ENCODE measurements at regions not wholly inside any gene's neighbourhood (a gene's known extent, or its start where the extent isn't known, plus 50 kb on each side); places are given as distances from the start of the nearest gene placed in this dataset.

DNA sequence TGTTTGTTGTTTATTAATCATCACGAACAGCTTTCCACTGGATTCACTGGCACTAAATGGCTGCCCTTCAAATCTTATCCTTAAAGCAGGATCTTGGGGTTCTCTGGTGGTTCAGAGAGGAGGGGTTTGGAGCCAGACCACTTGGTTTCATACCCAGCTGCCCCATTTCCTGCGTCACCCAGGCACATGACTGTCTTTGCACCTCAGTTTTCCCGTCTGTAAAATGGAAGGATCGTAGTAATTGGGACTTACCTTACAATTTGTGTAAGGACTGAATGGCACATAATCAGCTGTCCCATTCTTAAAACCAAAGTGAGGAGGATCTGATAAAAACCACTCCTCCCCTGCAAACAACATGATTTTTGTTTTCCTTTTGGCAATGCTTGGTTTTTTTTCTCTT is 318.3 kb downstream of the ZNF536 start:
- TF ChIP-seq, protein P1, sequence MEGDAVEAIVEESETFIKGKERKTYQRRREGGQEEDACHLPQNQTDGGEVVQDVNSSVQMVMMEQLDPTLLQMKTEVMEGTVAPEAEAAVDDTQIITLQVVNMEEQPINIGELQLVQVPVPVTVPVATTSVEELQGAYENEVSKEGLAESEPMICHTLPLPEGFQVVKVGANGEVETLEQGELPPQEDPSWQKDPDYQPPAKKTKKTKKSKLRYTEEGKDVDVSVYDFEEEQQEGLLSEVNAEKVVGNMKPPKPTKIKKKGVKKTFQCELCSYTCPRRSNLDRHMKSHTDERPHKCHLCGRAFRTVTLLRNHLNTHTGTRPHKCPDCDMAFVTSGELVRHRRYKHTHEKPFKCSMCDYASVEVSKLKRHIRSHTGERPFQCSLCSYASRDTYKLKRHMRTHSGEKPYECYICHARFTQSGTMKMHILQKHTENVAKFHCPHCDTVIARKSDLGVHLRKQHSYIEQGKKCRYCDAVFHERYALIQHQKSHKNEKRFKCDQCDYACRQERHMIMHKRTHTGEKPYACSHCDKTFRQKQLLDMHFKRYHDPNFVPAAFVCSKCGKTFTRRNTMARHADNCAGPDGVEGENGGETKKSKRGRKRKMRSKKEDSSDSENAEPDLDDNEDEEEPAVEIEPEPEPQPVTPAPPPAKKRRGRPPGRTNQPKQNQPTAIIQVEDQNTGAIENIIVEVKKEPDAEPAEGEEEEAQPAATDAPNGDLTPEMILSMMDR (IDR thresholded peaks at IDR 0.05), result no peak
- TF ChIP-seq EZH2 (IDR thresholded peaks at IDR 0.05), result no peak

All from neural progenitor cell (in vitro differentiated cells).